Activated CD4-positive, alpha-beta T cell treated with anti-CD3 and anti-CD28 coated beads for 1 hour (primary cell): ENCODE measurements at regions not wholly inside any gene's neighbourhood (a gene's known extent, or its start where the extent isn't known, plus 50 kb on each side); places are given as distances from the start of the nearest gene placed in this dataset.
"Not testable (repeated sequence)": the region's sequence is repeated elsewhere in the genome, so short reads cannot be mapped to it uniquely, and the experiment has no call there.

Experiments used
- DNase-seq: peaks from one replicate; pipeline ENCODE4 v3.0.0-alpha.2; 2020

- no peak for DNase-seq
These were observed 150.6 kb upstream of the AFDN start for GRCh38 chr6:167676000-167676665.

DNA sequence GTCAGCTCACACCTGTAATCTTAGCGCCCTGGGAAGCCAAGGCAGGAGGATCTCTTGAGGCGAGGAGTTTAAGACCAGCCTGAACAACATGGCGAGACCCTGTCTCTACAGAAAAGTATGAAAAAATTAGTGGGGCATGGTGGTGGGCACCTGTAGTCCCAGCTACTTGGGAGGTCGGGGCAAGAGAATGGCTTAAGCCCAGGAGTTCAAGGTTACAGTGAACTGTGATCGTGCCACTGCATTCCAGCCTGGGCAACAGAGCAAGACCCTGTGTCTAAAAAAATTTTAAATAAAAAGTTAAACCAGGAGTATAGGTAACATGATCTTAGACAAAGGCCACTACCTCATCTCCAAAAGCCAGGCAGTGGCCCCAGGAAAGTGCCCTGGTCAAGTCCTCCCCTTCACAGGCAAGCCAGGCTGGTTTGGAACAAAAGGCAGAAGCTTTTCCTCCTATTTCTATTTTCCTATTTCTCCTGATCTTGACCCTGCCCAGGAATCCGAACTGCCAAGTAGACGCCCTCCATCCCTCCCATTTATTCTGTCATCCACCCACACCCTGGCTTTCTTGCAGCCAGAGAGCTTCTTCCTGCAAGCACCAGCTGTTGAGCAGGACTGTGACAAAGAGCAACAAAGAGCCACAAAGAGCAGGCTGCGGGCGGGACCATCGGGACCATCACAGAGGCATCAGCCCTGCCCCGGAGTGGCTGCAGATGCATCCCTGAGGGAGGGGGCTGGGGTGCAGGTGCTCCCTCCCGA is 149.9 kb upstream of the AFDN start:
- no peak for DNase-seq

DNA sequence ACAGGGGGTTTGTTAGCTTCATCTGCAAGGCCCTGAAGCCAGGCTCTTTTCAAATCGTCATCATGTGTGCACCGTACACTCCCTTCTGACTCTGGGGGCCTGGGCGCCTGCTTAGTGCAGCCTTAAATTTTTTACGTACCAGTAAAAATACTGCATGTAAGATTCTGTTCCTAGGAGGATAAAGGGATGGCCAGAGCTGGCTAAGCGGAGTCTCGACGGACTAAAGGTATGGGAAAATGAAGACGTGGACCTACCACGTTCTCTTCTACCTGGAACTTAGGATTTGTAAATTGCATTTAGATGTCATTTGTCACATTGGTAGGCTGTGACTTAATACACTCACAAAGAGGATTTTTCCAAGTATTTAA is 149.3 kb upstream of the AFDN start:
- no peak for DNase-seq

DNA sequence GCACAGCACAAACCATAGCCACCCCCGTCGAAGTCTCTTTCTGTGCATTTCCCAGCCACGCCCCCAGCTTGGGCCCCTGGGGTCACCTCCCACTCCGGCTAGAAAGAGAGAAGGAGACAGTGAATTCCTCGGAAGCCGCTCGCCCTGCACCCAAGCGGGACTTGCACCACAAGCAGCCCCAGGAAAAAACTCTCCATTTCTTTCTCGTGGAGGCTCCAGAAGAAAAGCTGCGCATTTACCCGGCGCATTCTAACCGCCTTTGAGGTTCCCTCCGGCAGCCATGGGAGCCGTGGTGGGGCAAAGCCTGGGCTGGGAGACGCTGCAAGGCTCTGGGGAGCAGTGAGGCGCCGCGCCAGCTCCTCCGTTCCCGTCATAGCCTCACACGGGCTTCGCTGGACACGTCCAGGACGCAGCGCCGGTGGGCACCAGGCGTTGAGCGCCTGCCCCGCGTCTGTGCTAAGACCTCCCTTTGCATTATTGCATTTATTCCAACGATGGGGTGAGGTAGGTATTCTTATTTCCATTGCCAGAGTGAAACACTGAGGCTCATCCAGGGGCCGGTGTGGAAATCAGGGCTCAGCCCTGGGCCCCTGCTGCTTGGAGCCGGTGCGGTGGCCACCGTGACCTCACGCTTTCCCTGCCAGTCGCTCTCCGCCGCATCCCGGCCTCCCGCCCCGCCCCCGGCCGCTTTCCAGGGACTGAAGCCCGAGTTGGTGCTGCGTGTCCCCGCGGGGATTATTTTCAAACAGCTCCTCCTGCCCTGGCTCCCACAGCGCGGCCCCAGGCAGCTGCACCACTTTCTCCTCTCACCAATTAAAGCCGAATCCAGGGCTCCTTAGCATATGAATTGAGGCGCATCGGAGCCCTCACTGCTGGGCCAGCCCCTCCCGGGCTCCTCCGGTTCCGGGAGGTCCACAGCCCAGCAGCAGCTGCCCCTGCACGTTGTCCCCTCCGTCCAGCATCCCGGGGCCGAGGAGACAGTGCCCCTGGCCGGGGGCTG is 148.3 kb upstream of the AFDN start:
- no peak for DNase-seq

- DNase-seq: no peak
These were observed 147.5 kb upstream of the AFDN start for GRCh38 chr6:167679122-167679736.

GRCh38 chr6:167679790-167680604 is 146.7 kb upstream of the AFDN start:
- DNase-seq: no peak

- DNase-seq: no peak
These were observed 146.0 kb upstream of the AFDN start for GRCh38 chr6:167680605-167681149.

DNA sequence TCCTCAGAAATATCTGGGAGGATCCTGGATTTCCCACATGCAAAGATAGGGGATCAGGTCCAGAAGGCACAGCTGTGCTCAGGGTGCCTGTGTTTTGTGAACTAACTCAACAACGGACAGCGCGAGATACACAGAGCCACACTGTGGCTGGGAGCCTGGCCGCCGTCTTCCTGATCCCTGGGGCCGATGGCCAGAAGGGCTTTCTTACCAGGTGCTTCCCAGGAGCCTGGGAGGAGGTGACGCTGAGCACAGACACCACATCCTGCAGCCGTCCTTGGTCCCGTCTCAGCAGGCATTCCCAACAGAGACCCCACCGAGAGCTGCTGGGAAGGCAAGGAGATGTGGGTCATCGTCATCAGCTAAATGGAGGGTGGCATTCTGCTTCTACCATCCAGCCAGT is 144.6 kb upstream of the AFDN start:
- no peak for DNase-seq

DNA sequence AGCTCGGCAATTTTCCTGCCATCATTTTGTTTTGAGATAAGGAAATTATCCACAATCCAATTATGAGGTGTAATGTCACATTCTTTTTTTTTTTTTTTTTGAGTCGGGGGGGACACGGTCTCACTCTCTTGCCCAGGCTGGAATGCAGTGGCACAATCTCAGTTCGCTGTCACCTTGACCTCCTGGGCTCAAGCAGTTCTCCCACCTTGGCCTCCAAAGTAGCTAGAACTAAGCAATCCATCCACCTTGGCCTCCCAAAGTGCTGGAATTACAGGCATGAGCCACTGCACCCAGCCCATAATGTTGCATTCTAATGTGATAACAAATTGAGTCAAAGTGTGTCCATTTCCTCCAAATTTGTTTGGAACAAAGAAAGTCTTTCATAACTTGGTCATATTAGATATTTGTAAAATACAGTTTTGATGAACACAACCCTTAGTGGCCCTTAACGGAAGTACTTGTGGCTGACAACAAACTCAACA is 144.1 kb upstream of the AFDN start:
- no peak for DNase-seq

- no peak for DNase-seq
These were observed 143.5 kb upstream of the AFDN start for GRCh38 chr6:167683028-167683862.

- DNase-seq: no peak
These were observed 142.2 kb upstream of the AFDN start for GRCh38 chr6:167684276-167685104.

DNA sequence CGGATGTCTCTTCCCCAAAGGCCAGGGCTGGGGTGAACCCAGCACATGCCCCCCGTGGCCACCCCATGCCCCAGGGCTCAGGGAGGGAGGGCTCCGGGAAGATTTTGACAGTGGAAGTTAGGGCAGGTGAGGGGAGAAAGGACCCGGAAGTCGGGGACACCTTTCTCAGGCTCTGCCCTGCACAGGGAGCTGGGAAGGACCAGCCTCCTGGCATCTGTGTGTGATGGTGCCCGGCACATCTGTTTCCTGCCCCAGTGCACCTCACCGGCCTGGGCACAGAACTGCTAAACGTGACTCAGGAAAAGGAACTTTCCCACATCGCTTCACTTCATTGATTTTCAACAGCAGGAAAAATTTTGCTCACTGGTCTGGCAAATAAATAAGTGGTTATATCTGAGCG is 141.1 kb upstream of the AFDN start:
- DNase-seq: no peak

GRCh38 chr6:167686204-167686893 is 140.4 kb upstream of the AFDN start:
- DNase-seq: no peak

- no peak for DNase-seq
These were observed 139.5 kb upstream of the AFDN start for GRCh38 chr6:167687116-167687725.

GRCh38 chr6:167688123-167688522 is 138.6 kb upstream of the AFDN start:
- DNase-seq: no peak

DNA sequence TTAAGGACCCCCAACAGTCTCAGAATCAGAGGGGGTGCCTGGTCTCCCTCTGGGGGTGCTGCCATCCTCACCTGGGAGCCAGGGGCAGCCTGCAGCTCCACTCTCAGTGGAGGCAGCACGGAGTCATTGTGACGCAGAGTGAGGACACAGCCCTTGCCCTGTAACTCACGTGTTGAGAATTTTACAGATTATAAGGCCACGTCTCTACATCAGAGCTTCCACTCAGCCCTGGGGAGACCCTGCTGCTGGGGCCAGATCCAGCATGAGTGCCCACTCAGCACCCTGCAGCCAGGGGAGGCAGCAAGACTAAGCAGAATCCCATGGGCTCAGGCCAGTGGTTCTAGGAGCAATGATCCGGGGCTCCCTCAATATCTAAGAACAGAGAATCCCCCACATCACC is 137.4 kb upstream of the AFDN start:
- DNase-seq: no peak

- DNase-seq: no peak
These were observed 137.0 kb upstream of the AFDN start for GRCh38 chr6:167689751-167690150.

- not testable (repeated sequence) for DNase-seq
These were observed 136.4 kb upstream of the AFDN start for GRCh38 chr6:167690167-167690922.
